ENCODE measurements at regions not wholly inside any gene's neighbourhood (a gene's known extent, or its start where the extent isn't known, plus 50 kb on each side); places are given as distances from the start of the nearest gene placed in this dataset.

- Histone ChIP-seq H2AK9ac (replicated peaks; ENCODE audit: low read depth, low read length, poor library complexity) (no peak overlapping the region), H3K14ac (replicated peaks; ENCODE audit: low read depth, low read length) (no peak overlapping the region), H3K4me2 (ENCODE audit: low read depth, low read length) (no peak overlapping the region), H4K20me1 (ENCODE audit: insufficient read depth, low read length) (no peaks in the 10 kb centered on the region), H3K4me3 (ENCODE audit: insufficient read depth, low read depth, low read length) (no peak overlapping the region), H2AFZ (replicated peaks; ENCODE audit: low read length, poor library complexity) (no peak overlapping the region), H3K56ac (ENCODE audit: extremely low read depth, insufficient read depth, low read length) (no peak overlapping the region), H3K18ac (ENCODE audit: low read depth, low read length) (no peak overlapping the region), H2BK20ac (ENCODE audit: low read depth, low read length) (no peak overlapping the region; the same call in 1 of the 2 replicates), H3K4ac (ENCODE audit: low read depth, low read length) (0 out of 2 replicates have a peak overlapping the region, but pooled peaks have one; percentile 12), H2BK120ac (ENCODE audit: low read depth, low read length) (no peak overlapping the region; the same call in 1 of the 2 replicates), H3K79me1 (ENCODE audit: low read depth in 1 of 2, low read length in 2 of 2) (no peaks in the 10 kb centered on the region), H3K9me1 (ENCODE audit: insufficient read depth, low read length) (peaks cover 6% of the 10 kb centered on the region; the same call in 1 of the 2 replicates), H3K9ac (ENCODE audit: low read depth, low read length) (no peak overlapping the region), H3K27me3 (ENCODE audit: control insufficient read depth, insufficient read depth, low read length) (peaks cover 2% of the 10 kb centered on the region; the same call in 1 of the 2 replicates), H3K36me3 (ENCODE audit: control insufficient read depth, insufficient read depth, low read length) (no peaks in the 10 kb centered on the region), H2AK5ac (ENCODE audit: low read depth, low read length) (0 out of 2 replicates have a peak overlapping the region, but pooled peaks have one; percentile 27), H3K23ac (ENCODE audit: low read depth, low read length) (no peak overlapping the region), H3K4me1 (ENCODE audit: control insufficient read depth, insufficient read depth, low read length) (peaks cover 7% of the 10 kb centered on the region), H2BK15ac (ENCODE audit: low read depth, low read length) (no peak overlapping the region; the same call in 2 of the 3 replicates), H4K5ac (ENCODE audit: low read depth, low read length) (no peak overlapping the region), H3K9me3 (ENCODE audit: control insufficient read depth, insufficient read depth, low read length) (no peaks in the 10 kb centered on the region), H4K8ac (ENCODE audit: low read depth in 2 of 2, low read length in 2 of 2) (no peak overlapping the region), H2BK5ac (ENCODE audit: low read depth, low read length, poor library complexity, severe bottlenecking) (no peak overlapping the region), H4K91ac (ENCODE audit: insufficient read depth, low read depth, low read length) (no peak overlapping the region), H3K27ac (ENCODE audit: insufficient read depth, low read length) (no peak overlapping the region)
- in situ Hi-C loops (cut with MboI; ENCODE audit: low sequenced_read_pairs) (no loop called here), dilution Hi-C loops (cut with HindIII; ENCODE audit: low sequenced_read_pairs, unreplicated experiment) (no loop called here), intact Hi-C loops (cut with micrococcal nuclease) (no loop called here)
- TF ChIP-seq MAFK (IDR thresholded peaks at IDR 0.05; ENCODE audit: low read depth, low read length) (peak; percentile 84), MAZ (IDR thresholded peaks at IDR 0.05; ENCODE audit: borderline replicate concordance, low read depth, low read length) (no peak), RCOR1 (IDR thresholded peaks at IDR 0.05; ENCODE audit: insufficient replicate concordance, low read length) (no peak), NFE2L2 (IDR thresholded peaks at IDR 0.05; ENCODE audit: low read depth, low read length) (no peak)
- no peak for DNase-seq
- CTCF ChIA-PET = interaction anchor here (0.6 to 1.3 kb wide), 2 partner anchors 30 to 53 kb away, joined by 3 read pairs; no protein-coding TSS in a partner anchor
- 88% methylated on average over 2 of the region's 5 CpGs; no CpG with 5 or more reads in 1 of the 2 experiments for WGBS, 2 experiments (ENCODE audit: extremely low coverage in 2 of 2, insufficient read length in 1 of 2)
- POLR2A ChIA-PET (ENCODE audit: unreplicated experiment) = interaction anchor here (1.0 kb wide), 1 partner anchor 277 kb away, joined by 16 read pairs; no protein-coding TSS in a partner anchor
- no peak for ATAC-seq (ENCODE audit: low read depth)
- BruUV-seq (replicated peaks) = no TSS peak
Observed at GRCh38 chr21:39084979-39085729, 98.1 kb downstream of the PSMG1 start.
